Large intestine (tissue), 3 donors: ENCODE measurements at regions not wholly inside any gene's neighbourhood (a gene's known extent, or its start where the extent isn't known, plus 50 kb on each side); places are given as distances from the start of the nearest gene placed in this dataset.

ENCODE experiments used
- DNase-seq, 2 donors: peaks; one replicate each; pipeline versions ENCODE4 v3.0.0 to v3.0.0-alpha.2; 2013
- H3K27ac ChIP-seq: one replicate; pipeline ENCODE4 v1.5.1; 2013; ENCODE audit warnings: low read length
- H3K27me3 ChIP-seq: 2 replicates; pipeline ENCODE4 v1.6.1; 2013; ENCODE audit warnings: low read length; ENCODE audit not compliant: control insufficient read depth, insufficient read depth
- H3K36me3 ChIP-seq: 2 replicates; pipeline ENCODE4 v1.6.1; 2013; ENCODE audit warnings: low read length; ENCODE audit not compliant: control insufficient read depth, insufficient read depth
- H3K4me1 ChIP-seq: one replicate; pipeline ENCODE4 v1.6.1; 2013; ENCODE audit warnings: low read length; ENCODE audit not compliant: control insufficient read depth, insufficient read depth
- H3K4me3 ChIP-seq: one replicate; pipeline ENCODE4 v1.5.1; 2013; ENCODE audit warnings: low read length
- H3K9me3 ChIP-seq: one replicate; pipeline ENCODE4 v1.6.1; 2013; ENCODE audit warnings: mild to moderate bottlenecking, low read depth, low read length, moderate library complexity; ENCODE audit not compliant: control insufficient read depth
- WGBS: methylation state at CpG from one replicate; pipeline ENCODE4 v1.1.5; 2013; ENCODE audit warnings: low lambda C conversion rate; ENCODE audit not compliant: insufficient coverage; 5-methylcytosine and 5-hydroxymethylcytosine counted together

DNA sequence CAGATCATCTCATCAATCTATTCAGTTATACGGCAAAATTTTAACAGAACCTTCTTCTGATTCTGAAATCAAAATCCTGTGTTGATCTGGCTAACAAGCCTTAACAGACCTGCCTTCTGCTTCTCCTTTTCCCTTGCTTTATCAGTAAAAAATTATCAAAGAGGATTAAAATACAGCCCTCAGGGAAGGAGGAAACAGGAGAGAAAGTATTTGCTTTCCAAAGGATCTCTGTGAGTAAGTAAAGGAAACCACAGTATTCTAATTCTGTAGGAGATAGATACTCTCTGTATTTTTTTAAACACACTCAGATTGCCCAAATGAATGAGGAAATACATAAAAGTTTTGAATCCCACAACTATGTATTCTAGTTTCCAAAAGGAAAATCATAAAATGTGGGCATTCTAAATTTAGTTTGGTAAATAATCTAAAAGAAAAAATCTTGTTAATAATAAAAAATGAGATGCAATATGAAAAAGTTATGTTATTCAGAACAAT, 221.8 kb downstream of the ZIC1 start:
- H3K4me1 ChIP-seq = no peaks in the 10 kb centered on the region
- WGBS = 86% methylated on average over 1 of the region's 1 CpG
- H3K9me3 ChIP-seq = no peaks in the 10 kb centered on the region
- DNase-seq = no peak
- H3K4me3 ChIP-seq = no peak overlapping the region
- no peaks in the 10 kb centered on the region for H3K36me3 ChIP-seq
- no peaks in the 10 kb centered on the region for H3K27me3 ChIP-seq
- no peak overlapping the region for H3K27ac ChIP-seq

DNA sequence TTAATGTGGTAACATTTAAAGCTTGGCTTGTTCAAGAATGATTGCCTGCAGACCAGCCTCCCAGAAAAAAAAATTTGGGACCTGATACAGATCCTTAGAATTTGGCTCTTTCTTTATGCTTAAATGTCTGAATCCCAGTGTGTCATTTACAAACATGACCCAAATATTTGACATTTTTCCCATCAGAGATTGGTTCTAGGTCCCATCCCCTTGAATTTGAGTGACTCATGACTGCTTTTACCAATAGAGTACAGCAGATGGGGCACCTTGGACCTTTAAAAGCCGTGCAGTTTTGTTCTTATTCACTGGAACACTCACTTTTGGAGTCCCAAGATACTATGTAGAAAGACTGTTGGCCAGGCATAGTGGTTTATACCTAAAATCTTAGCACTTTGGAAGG, 231.6 kb downstream of the ZIC1 start:
- no peaks in the 10 kb centered on the region for H3K9me3 ChIP-seq
- H3K36me3 ChIP-seq = no peaks in the 10 kb centered on the region
- no peak overlapping the region for H3K4me3 ChIP-seq
- no CpG with 5 or more reads among the region's 1 CpG for WGBS
- H3K27ac ChIP-seq = no peak overlapping the region
- no peaks in the 10 kb centered on the region for H3K4me1 ChIP-seq
- no peak for DNase-seq
- no peaks in the 10 kb centered on the region for H3K27me3 ChIP-seq

DNA sequence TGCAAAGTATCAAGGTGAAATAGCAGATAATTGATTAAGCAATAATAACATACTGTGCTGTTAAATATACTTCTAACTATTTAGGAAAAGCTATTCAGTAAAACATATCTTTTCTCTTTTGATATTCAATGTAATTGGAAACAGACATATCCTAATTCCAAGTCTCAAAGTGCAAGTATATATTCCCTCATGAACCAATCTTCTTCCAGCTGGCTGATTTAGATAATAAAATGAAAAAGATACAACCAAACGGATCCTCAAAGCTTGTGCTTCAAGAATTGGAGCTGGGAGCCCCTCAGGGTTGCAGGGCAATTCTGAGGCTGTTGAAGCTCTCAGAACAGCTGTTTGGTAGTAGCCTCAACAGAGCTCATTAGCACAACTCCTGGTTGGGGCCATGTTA, 236.6 kb downstream of the ZIC1 start:
- no peaks in the 10 kb centered on the region for H3K4me1 ChIP-seq
- WGBS = 60% methylated on average over 1 of the region's 1 CpG
- H3K27ac ChIP-seq = no peak overlapping the region
- no peaks in the 10 kb centered on the region for H3K27me3 ChIP-seq
- DNase-seq = no peak
- no peak overlapping the region for H3K4me3 ChIP-seq
- H3K36me3 ChIP-seq = no peaks in the 10 kb centered on the region
- no peaks in the 10 kb centered on the region for H3K9me3 ChIP-seq

DNA sequence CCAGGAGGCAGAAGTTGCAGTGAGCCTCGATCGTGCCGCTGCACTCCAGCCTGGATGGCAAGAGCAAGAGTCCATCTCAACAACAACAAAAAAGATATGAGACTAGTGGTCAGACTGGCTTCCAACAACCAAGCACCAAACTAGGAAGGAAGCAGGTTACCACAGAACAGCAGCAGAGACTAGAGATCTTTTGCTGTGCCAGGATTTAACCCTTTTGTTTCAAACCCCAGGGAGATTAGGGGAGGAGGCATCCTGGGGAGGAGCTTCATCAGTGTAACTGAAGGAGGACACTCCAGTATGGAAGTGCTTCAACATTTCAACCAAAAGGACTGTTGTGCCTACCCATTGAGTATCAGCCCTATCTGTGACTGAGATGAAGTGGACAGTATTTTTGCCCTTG, 240.3 kb downstream of the ZIC1 start:
- no peak for DNase-seq
- no CpG with 5 or more reads among the region's 3 CpGs for WGBS

DNA sequence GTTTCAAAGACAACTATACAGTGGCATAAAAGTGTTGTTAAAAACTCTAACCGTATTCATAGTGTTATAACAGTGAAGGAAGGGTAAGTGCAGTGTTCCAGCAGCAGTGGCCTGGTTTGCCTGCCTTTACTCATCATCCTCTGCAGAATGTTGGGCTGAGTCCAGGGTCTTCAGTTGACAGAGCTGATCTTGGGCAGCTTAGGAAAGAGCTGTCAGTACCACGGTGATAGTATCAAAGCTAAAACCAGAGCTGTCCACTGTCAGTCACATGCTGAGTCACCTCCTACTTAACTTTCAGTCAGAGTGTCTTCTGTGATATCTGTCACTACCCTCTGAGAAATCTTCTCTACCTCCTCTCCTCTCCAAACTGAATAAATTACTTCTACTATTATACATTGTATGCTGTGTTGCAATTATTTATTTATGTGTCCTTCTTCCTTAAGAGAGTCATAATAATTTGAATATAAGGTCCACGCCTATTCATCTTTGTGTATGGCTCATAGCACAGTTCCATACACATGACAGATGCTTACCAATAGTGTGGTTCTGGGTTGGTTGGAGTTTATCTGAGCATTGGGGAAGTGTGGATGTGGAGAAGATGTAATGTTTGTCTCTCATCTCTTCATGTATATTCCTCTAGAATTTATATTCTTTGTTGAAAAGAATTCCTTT, 242.1 kb downstream of the ZIC1 start:
- no peaks in the 10 kb centered on the region for H3K36me3 ChIP-seq
- H3K27me3 ChIP-seq = no peaks in the 10 kb centered on the region
- no CpG with 5 or more reads among the region's 3 CpGs for WGBS
- no peaks in the 10 kb centered on the region for H3K9me3 ChIP-seq
- H3K4me3 ChIP-seq = no peak overlapping the region
- H3K4me1 ChIP-seq = no peaks in the 10 kb centered on the region
- no peak for DNase-seq
- H3K27ac ChIP-seq = no peak overlapping the region

More for the DNA sequence above, 240.3 kb downstream of the ZIC1 start:
- no peaks in the 10 kb centered on the region for H3K9me3 ChIP-seq
- no peaks in the 10 kb centered on the region for H3K36me3 ChIP-seq
- no peaks in the 10 kb centered on the region for H3K27me3 ChIP-seq
- no peak overlapping the region for H3K27ac ChIP-seq
- H3K4me3 ChIP-seq = no peak overlapping the region
- no peaks in the 10 kb centered on the region for H3K4me1 ChIP-seq

DNA sequence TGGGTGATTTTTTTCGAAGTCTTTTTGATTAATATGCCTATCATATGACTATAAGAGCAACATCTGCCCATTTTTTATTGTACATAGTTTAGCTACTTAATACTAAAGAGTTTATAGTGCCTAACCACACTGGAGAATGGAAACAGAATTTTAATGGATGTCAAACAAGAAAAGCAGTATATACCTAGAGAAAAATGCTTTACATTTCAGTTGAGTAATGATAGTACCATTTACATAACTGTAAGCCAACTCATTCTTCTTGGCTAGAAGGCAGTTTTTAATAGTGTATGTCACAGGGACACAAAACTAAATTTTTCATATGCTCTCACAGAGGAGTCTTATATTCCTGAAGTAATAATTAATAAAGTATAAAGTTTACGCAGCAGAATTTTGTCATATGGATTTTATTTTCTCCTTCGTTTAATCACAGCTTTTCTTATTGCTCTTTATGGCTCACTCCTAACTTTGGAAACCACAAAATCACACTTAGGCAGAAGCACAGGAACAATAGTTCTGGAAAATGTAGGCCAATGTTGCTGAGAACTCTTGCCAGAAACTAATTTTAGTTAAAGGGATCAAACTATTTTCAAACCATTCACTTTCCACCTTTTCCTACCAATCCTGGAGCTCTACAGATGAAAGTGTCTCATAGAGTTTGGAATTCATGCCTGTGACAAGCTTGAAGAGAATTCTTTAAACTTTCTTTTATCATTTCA, 243.6 kb downstream of the ZIC1 start:
- 74% methylated on average over 3 of the region's 3 CpGs for WGBS
- H3K27me3 ChIP-seq = no peaks in the 10 kb centered on the region

DNA sequence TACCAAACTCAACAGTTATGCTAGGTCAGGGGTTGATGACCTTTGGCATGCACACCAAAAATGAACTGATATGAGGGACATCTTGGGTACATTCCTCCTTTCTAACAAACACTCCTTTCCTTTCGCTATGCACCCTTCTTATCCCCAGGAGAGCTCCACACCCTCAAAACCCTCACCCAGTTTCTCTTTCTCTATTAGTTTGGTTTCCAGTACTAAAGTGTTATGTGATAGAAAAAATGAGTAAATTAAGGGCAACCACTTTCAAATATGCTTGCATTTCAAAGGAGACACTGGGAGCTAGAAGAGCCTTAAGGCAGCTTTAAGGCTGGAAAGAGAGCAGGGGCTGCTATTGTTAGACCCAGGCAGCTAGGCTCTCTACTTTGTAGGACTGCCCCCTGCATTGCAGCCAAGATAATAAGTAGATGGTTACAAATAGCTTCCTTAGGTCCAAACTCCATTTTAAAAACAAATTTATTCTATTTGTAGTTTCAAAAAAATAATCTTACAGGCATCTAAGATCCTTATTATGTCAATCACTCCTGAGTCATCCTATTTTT, 244.3 kb downstream of the ZIC1 start:
- no peak overlapping the region for H3K27ac ChIP-seq
- no peaks in the 10 kb centered on the region for H3K9me3 ChIP-seq
- no peak overlapping the region for H3K4me3 ChIP-seq
- DNase-seq = no peak
- H3K4me1 ChIP-seq = no peaks in the 10 kb centered on the region
- no peaks in the 10 kb centered on the region for H3K27me3 ChIP-seq
- WGBS = no CpG with 5 or more reads among the region's 1 CpG
- no peaks in the 10 kb centered on the region for H3K36me3 ChIP-seq

More for the DNA sequence above, 243.6 kb downstream of the ZIC1 start:
- Histone ChIP-seq H3K4me3 (no peak overlapping the region), H3K27ac (no peak overlapping the region), H3K9me3 (no peaks in the 10 kb centered on the region), H3K36me3 (no peaks in the 10 kb centered on the region), H3K4me1 (no peaks in the 10 kb centered on the region)
- DNase-seq = no peak

DNA sequence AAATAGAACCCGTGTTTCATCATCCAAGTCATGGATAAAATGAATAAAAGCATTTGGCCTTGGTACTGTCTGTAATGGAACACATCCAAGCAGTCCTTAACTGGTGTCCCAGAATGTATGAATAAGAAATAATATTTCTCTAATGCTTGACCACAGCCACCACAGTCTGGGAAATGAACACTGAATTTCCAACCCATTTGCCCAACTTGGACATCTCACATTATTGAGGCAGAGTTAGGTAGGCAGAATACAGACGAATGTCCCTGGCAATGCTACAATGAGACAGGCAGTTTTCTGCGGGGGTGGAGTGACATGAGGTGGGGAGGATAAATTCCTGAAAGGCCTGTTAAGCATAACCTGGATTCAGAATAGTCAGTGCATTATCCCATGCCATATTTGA, 245.7 kb downstream of the ZIC1 start:
- Histone ChIP-seq H3K4me3 (no peak overlapping the region), H3K27ac (no peak overlapping the region), H3K4me1 (no peaks in the 10 kb centered on the region), H3K27me3 (no peaks in the 10 kb centered on the region), H3K36me3 (no peaks in the 10 kb centered on the region), H3K9me3 (no peaks in the 10 kb centered on the region)
- WGBS = no CpG with 5 or more reads among the region's 3 CpGs
- DNase-seq = no peak

DNA sequence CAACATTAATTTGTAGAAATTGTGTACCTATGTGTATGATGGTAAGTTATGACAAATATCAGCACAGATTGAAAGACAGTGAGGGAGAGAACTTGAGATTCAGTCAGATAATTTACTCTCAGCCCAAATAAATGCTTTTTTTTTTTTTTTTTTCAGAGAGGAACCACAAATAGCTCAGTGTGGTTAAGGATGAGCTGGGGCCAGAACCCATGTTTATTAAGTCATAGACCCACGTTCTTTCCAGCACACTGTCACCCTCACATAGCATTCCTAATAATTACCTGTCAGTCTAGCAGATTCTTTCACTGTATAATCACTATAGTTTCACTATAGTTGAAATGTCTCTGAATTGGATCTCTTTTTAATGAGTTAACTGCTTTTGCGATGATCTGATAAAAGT, 246.1 kb downstream of the ZIC1 start:
- no peak for DNase-seq
- Histone ChIP-seq H3K27me3 (no peaks in the 10 kb centered on the region), H3K9me3 (no peaks in the 10 kb centered on the region), H3K36me3 (no peaks in the 10 kb centered on the region), H3K4me1 (no peaks in the 10 kb centered on the region), H3K4me3 (no peak overlapping the region), H3K27ac (no peak overlapping the region)
- WGBS = 100% methylated on average over 1 of the region's 2 CpGs

DNA sequence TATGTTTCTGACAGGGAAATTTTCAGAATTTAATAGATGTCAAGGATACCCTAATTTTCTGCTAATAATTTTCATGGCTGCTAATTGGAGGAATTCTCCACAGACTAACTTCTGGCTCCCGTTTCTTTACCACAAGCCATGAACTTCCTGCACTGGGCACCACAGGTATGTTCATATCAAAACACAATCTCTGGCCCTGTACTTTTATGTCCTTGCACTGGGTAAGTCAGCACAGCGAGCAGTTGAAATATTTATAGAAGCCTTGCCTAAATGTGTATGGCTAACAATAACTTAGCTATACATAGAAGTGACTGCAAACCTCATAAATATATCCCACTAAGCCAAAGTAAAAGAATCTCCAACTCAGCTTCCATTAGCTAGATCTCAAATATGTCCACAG, 246.9 kb downstream of the ZIC1 start:
- DNase-seq = no peak
- H3K9me3 ChIP-seq = no peaks in the 10 kb centered on the region
- H3K4me1 ChIP-seq = no peaks in the 10 kb centered on the region
- H3K27me3 ChIP-seq = no peaks in the 10 kb centered on the region
- no CpG with 5 or more reads among the region's 2 CpGs for WGBS
- H3K4me3 ChIP-seq = no peak overlapping the region
- H3K36me3 ChIP-seq = no peaks in the 10 kb centered on the region
- no peak overlapping the region for H3K27ac ChIP-seq
